ENCODE measurements at regions not wholly inside any gene's neighbourhood (a gene's known extent, or its start where the extent isn't known, plus 50 kb on each side); places are given as distances from the start of the nearest gene placed in this dataset.

DNA sequence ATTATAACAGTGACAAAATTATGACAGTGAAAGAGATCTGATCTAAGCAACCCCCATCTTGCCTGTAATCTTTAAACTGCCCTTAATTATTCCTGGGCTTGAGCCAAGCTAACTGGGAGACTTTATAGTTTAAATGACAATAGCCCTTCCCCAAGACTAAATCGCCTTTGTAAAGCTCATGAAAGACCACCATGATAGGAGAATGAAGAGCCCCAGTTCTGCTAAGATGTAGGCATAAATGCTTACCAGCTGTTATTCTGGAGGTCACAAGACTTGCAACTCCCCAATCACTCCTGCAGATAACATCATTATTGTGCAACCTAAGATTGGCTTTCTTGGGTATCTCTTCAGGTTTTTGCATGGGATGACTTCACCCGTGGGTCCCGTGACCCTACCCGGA, 599.7 kb downstream of the KCNH5 start:
- H3K4me3 ChIP-seq (ENCODE audit: low read length in 2 of 2), result no peak overlapping the region
- ATAC-seq (ENCODE audit: low FRiP score), result no peak
- no peak overlapping the region for H3K27ac ChIP-seq (ENCODE audit: low read depth in 1 of 2, low read length in 2 of 2)
- H3K9me3 ChIP-seq (ENCODE audit: control insufficient read depth, low read length), result peaks cover under 1% of the 10 kb centered on the region
- H3K27me3 ChIP-seq (ENCODE audit: control insufficient read depth in 1 of 2, insufficient read depth in 2 of 2, low read length in 1 of 2), result no peaks in the 10 kb centered on the region
- no peaks in the 10 kb centered on the region for H3K36me3 ChIP-seq (ENCODE audit: control insufficient read depth in 1 of 2, insufficient read depth in 2 of 2, low read length in 1 of 2)
- no peaks in the 10 kb centered on the region for H3K4me1 ChIP-seq (ENCODE audit: control insufficient read depth in 1 of 2, insufficient read depth in 2 of 2, low read length in 2 of 2)
- intact Hi-C loops (cut with DNase I), result no loop called here
- no peak for DNase-seq
- 79 to 81% methylated on average over 4 of the region's 4 CpGs for WGBS, 2 donors

DNA sequence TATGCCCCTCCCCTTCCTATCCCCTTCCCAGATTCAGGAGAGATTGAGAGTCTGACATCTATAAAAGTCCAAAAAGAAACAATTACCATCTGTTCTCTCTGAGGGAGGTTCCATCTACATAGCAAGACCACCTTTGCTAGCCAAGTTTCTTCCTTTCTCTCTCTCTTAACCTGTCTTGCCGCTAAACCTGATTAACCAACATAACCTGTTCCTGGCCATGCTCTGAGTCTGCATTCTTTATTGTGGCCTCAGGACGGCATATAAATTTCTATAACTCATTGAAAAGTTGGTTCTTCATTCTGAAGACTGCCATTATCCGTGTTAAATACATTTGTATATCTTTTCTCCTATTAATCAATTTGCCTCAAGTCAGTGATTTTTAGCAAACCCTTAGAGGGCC, 594.0 kb downstream of the KCNH5 start:
- ATAC-seq (ENCODE audit: low FRiP score), result no peak
- Histone ChIP-seq H3K27ac (ENCODE audit: low read depth in 1 of 2, low read length in 2 of 2) (no peak overlapping the region), H3K27me3 (ENCODE audit: control insufficient read depth in 1 of 2, insufficient read depth in 2 of 2, low read length in 1 of 2) (no peaks in the 10 kb centered on the region), H3K9me3 (ENCODE audit: control insufficient read depth, low read length) (no peaks in the 10 kb centered on the region), H3K36me3 (ENCODE audit: control insufficient read depth in 1 of 2, insufficient read depth in 2 of 2, low read length in 1 of 2) (no peaks in the 10 kb centered on the region), H3K4me3 (ENCODE audit: low read length in 2 of 2) (no peak overlapping the region), H3K4me1 (ENCODE audit: control insufficient read depth in 1 of 2, insufficient read depth in 2 of 2, low read length in 2 of 2) (no peaks in the 10 kb centered on the region)
- WGBS, 2 donors, result 83% methylated on average over 3 of the region's 3 CpGs
- no peak for DNase-seq
- intact Hi-C loops (cut with DNase I), result no loop called here

DNA sequence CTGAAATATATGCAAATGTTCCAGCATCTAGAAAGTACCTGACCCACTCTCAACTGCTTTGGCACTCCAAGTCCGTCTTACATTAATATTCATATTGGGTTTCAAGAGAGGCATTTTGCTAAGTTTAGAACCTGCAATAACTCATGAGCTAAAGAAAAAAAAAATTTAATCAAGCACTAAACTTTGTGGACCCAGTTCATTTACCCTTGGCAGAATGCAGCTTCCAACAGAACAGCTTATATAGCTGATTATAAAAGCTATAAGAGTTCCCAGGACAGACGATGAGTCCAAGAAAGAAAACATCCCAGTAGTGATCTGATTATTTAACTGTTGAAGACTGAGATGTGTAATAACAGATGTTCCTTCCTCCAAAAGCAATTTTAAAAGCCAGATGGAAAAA, 592.0 kb downstream of the KCNH5 start:
- H3K4me3 ChIP-seq (ENCODE audit: low read length in 2 of 2), result no peak overlapping the region
- no peak overlapping the region for H3K27ac ChIP-seq (ENCODE audit: low read depth in 1 of 2, low read length in 2 of 2)
- DNase-seq, result no peak
- H3K36me3 ChIP-seq (ENCODE audit: control insufficient read depth in 1 of 2, insufficient read depth in 2 of 2, low read length in 1 of 2), result no peaks in the 10 kb centered on the region
- intact Hi-C loops (cut with DNase I), result no loop called here
- H3K4me1 ChIP-seq (ENCODE audit: control insufficient read depth in 1 of 2, insufficient read depth in 2 of 2, low read length in 2 of 2), result no peaks in the 10 kb centered on the region
- 67 to 68% methylated on average over 2 of the region's 2 CpGs for WGBS, 2 donors
- H3K27me3 ChIP-seq (ENCODE audit: control insufficient read depth in 1 of 2, insufficient read depth in 2 of 2, low read length in 1 of 2), result no peaks in the 10 kb centered on the region
- H3K9me3 ChIP-seq (ENCODE audit: control insufficient read depth, low read length), result no peaks in the 10 kb centered on the region
- ATAC-seq (ENCODE audit: low FRiP score), result no peak

DNA sequence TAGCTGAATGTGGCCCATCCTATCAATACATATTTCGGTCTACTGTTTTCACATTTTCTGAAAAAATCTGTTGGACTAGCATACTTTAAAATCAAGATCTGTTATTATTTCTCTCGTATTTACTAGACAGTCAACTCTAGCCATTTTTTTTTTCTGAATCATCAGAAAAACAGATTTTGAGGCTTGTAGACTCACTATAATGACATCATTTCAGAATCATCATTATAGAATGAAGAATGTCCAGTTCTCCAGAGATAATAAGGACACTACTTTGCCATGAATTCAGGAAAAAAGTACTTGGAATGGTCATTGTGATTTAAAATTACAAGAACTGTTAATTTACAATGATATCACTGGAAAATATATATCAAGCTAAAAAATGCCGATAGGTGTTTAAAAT, 589.8 kb downstream of the KCNH5 start:
- Histone ChIP-seq H3K27me3 (ENCODE audit: control insufficient read depth in 1 of 2, insufficient read depth in 2 of 2, low read length in 1 of 2) (no peaks in the 10 kb centered on the region), H3K4me1 (ENCODE audit: control insufficient read depth in 1 of 2, insufficient read depth in 2 of 2, low read length in 2 of 2) (no peaks in the 10 kb centered on the region), H3K36me3 (ENCODE audit: control insufficient read depth in 1 of 2, insufficient read depth in 2 of 2, low read length in 1 of 2) (no peaks in the 10 kb centered on the region), H3K4me3 (ENCODE audit: low read length in 2 of 2) (no peak overlapping the region), H3K9me3 (ENCODE audit: control insufficient read depth, low read length) (no peaks in the 10 kb centered on the region), H3K27ac (ENCODE audit: low read depth in 1 of 2, low read length in 2 of 2) (no peak overlapping the region)
- intact Hi-C loops (cut with DNase I), result no loop called here
- DNase-seq, result no peak
- WGBS, 2 donors, result 83 to 84% methylated on average over 3 of the region's 3 CpGs
- no peak for ATAC-seq (ENCODE audit: low FRiP score)

DNA sequence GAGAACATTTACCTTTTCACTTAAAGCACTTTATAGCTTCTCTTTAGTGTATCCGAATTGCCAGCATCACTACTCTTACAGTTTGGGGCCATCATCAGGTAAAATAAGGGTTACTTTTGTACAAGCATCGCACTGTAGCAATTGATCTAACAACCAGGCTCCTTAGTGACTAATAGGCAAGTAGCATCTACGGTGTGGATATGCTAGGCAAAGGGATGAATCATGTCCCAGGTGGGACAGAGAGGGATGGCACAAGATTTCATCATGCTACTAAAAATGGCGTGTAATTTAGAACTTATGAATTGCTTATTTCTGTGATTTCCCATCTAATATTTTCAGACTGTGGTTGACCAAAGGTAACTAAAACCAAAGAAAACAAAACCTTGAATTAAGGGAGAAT, 582.3 kb downstream of the KCNH5 start:
- Histone ChIP-seq H3K4me3 (ENCODE audit: low read length in 2 of 2) (no peak overlapping the region), H3K27ac (ENCODE audit: low read depth in 1 of 2, low read length in 2 of 2) (no peak overlapping the region), H3K9me3 (ENCODE audit: control insufficient read depth, low read length) (no peaks in the 10 kb centered on the region), H3K27me3 (ENCODE audit: control insufficient read depth in 1 of 2, insufficient read depth in 2 of 2, low read length in 1 of 2) (no peaks in the 10 kb centered on the region), H3K36me3 (ENCODE audit: control insufficient read depth in 1 of 2, insufficient read depth in 2 of 2, low read length in 1 of 2) (no peaks in the 10 kb centered on the region), H3K4me1 (ENCODE audit: control insufficient read depth in 1 of 2, insufficient read depth in 2 of 2, low read length in 2 of 2) (no peaks in the 10 kb centered on the region)
- intact Hi-C loops (cut with DNase I), result no loop called here
- no peak for ATAC-seq (ENCODE audit: low FRiP score)
- no peak for DNase-seq
- WGBS, 2 donors, result 76 to 78% methylated on average over 4 of the region's 4 CpGs

DNA sequence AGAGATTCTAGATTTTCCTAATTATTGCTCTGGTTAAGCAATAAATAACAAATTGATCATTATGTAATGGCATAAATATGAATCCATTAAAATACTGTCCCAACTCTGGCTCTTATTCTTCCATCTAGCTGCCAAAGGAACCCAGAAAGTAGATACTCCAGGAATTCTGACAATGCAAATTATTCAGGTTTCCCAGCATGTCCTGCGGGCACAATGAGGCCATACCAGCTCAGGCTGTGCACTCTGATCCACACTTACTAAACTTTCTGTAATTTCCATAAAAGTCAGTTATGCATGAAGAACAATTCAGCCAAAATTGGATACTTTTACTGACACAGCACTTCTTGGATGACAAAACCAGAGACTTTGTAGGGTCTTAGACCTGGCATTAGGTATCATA, 576.3 kb downstream of the KCNH5 start:
- WGBS, 2 donors, result 37 to 46% methylated on average over 1 of the region's 1 CpG
- Histone ChIP-seq H3K27me3 (ENCODE audit: control insufficient read depth in 1 of 2, insufficient read depth in 2 of 2, low read length in 1 of 2) (no peaks in the 10 kb centered on the region), H3K4me3 (ENCODE audit: low read length in 2 of 2) (no peak overlapping the region), H3K9me3 (ENCODE audit: control insufficient read depth, low read length) (no peaks in the 10 kb centered on the region), H3K36me3 (ENCODE audit: control insufficient read depth in 1 of 2, insufficient read depth in 2 of 2, low read length in 1 of 2) (no peaks in the 10 kb centered on the region), H3K27ac (ENCODE audit: low read depth in 1 of 2, low read length in 2 of 2) (no peak overlapping the region), H3K4me1 (ENCODE audit: control insufficient read depth in 1 of 2, insufficient read depth in 2 of 2, low read length in 2 of 2) (no peaks in the 10 kb centered on the region)
- DNase-seq, result no peak
- intact Hi-C loops (cut with DNase I), result no loop called here
- ATAC-seq (ENCODE audit: low FRiP score), result no peak

DNA sequence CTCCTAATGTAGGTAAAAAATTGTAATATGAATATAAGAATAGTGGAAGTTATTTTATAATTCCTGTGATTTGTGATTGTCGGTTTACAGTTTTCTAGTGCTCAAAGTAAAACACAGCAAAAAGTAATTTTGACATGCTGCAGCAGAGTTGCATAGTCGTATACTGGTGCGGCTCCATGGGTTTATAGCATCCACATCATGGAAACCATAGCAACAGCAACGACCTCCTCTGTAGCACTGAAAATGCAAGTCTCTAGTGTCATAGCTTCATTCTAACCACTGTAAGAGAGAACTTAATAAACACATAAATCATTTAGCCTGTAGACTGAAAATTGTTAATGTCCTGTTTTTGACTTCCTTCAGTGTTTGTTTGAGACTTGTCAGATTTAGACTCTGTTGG, 574.3 kb downstream of the KCNH5 start:
- H3K9me3 ChIP-seq (ENCODE audit: control insufficient read depth, low read length), result no peaks in the 10 kb centered on the region
- no peak overlapping the region for H3K27ac ChIP-seq (ENCODE audit: low read depth in 1 of 2, low read length in 2 of 2)
- H3K4me1 ChIP-seq (ENCODE audit: control insufficient read depth in 1 of 2, insufficient read depth in 2 of 2, low read length in 2 of 2), result no peaks in the 10 kb centered on the region
- ATAC-seq (ENCODE audit: low FRiP score) (no peak), DNase-seq (no peak)
- intact Hi-C loops (cut with DNase I), result no loop called here
- H3K36me3 ChIP-seq (ENCODE audit: control insufficient read depth in 1 of 2, insufficient read depth in 2 of 2, low read length in 1 of 2), result no peaks in the 10 kb centered on the region
- 77 to 81% methylated on average over 4 of the region's 4 CpGs for WGBS, 2 donors
- H3K27me3 ChIP-seq (ENCODE audit: control insufficient read depth in 1 of 2, insufficient read depth in 2 of 2, low read length in 1 of 2), result no peaks in the 10 kb centered on the region
- H3K4me3 ChIP-seq (ENCODE audit: low read length in 2 of 2), result no peak overlapping the region

DNA sequence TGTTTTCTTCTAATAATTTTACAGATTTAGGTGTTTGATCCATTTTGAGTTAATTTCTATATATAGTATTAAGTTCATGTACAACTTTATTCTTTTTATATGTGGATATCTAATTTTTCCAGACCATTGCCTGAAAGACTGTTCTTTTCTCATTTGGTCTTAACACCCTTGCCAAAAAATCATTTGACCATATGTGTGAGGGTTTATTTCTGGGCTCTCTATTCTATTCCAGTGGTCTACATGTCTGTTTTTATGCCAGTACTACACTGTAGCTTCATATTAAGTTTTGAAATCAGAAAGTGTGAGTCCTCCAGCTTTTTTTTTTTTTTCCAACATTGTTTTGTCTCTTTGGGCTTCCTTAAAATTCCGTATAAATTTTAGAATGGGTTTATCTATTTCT, 554.1 kb downstream of the KCNH5 start:
- 74 to 86% methylated on average over 1 of the region's 1 CpG for WGBS, 2 donors
- Histone ChIP-seq H3K4me1 (ENCODE audit: control insufficient read depth in 1 of 2, insufficient read depth in 2 of 2, low read length in 2 of 2) (no peaks in the 10 kb centered on the region), H3K27ac (ENCODE audit: low read depth in 1 of 2, low read length in 2 of 2) (no peak overlapping the region), H3K27me3 (ENCODE audit: control insufficient read depth in 1 of 2, insufficient read depth in 2 of 2, low read length in 1 of 2) (no peaks in the 10 kb centered on the region), H3K4me3 (ENCODE audit: low read length in 2 of 2) (no peak overlapping the region), H3K36me3 (ENCODE audit: control insufficient read depth in 1 of 2, insufficient read depth in 2 of 2, low read length in 1 of 2) (no peaks in the 10 kb centered on the region), H3K9me3 (ENCODE audit: control insufficient read depth, low read length) (no peaks in the 10 kb centered on the region)
- intact Hi-C loops (cut with DNase I), result no loop called here
- ATAC-seq (ENCODE audit: low FRiP score), result no peak
- no peak for DNase-seq

DNA sequence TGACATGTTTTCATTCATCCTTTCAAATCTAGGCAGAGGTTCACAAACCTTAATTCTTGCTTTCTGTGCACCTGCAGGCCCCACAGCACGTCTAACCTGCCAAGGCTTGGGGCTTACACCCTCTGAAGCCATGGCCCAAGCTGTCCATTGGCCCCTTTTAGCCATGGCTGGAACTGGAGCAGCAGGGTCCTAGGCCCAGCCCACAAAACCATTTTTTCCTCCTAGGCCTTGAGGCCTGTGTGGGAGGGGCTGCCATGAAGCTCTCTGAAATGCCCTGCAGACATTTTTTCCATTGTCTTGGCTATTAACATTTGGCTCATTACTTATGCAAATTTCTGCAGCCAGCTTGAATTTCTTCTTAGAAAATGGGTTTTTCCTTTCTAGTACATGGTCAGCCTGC, 547.5 kb downstream of the KCNH5 start:
- DNase-seq, result no peak
- Histone ChIP-seq H3K36me3 (ENCODE audit: control insufficient read depth in 1 of 2, insufficient read depth in 2 of 2, low read length in 1 of 2) (no peaks in the 10 kb centered on the region), H3K27me3 (ENCODE audit: control insufficient read depth in 1 of 2, insufficient read depth in 2 of 2, low read length in 1 of 2) (no peaks in the 10 kb centered on the region), H3K4me3 (ENCODE audit: low read length in 2 of 2) (no peak overlapping the region), H3K4me1 (ENCODE audit: control insufficient read depth in 1 of 2, insufficient read depth in 2 of 2, low read length in 2 of 2) (no peaks in the 10 kb centered on the region), H3K9me3 (ENCODE audit: control insufficient read depth, low read length) (peaks cover 7% of the 10 kb centered on the region), H3K27ac (ENCODE audit: low read depth in 1 of 2, low read length in 2 of 2) (no peak overlapping the region)
- ATAC-seq (ENCODE audit: low FRiP score), result no peak
- intact Hi-C loops (cut with DNase I), result no loop called here
- WGBS, 2 donors, result 44 to 45% methylated on average over 1 of the region's 1 CpG

Data from aorta (tissue), 5 donors.